ENCODE measurements at regions not wholly inside any gene's neighbourhood (a gene's known extent, or its start where the extent isn't known, plus 50 kb on each side); places are given as distances from the start of the nearest gene placed in this dataset.

DNA sequence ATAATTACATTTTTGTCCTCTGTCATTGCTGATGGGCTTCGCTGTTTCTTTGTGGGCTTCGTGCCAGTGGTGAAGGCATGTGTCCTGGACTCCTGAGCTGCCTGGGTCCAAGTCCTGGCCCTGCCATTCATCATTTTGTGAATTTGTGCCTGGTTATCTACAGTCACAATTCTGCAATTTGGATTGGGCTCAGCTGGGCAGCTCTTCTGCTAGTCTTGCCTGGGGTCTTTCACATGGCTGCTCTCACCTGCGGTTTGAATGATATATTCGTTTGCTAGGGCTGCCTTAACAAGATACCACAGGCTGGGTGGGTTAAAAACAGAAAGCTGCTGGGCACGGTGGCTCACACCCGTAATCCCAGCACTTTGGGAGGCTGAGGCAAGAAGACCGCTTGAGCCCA lies 192.7 kb upstream of the IER5L start:
- H3K36me3 ChIP-seq (ENCODE audit: control insufficient read depth, insufficient read depth, low read length), result no peaks in the 10 kb centered on the region
- TF ChIP-seq, protein P1, sequence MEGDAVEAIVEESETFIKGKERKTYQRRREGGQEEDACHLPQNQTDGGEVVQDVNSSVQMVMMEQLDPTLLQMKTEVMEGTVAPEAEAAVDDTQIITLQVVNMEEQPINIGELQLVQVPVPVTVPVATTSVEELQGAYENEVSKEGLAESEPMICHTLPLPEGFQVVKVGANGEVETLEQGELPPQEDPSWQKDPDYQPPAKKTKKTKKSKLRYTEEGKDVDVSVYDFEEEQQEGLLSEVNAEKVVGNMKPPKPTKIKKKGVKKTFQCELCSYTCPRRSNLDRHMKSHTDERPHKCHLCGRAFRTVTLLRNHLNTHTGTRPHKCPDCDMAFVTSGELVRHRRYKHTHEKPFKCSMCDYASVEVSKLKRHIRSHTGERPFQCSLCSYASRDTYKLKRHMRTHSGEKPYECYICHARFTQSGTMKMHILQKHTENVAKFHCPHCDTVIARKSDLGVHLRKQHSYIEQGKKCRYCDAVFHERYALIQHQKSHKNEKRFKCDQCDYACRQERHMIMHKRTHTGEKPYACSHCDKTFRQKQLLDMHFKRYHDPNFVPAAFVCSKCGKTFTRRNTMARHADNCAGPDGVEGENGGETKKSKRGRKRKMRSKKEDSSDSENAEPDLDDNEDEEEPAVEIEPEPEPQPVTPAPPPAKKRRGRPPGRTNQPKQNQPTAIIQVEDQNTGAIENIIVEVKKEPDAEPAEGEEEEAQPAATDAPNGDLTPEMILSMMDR (IDR thresholded peaks at IDR 0.05), result no peak
- no peaks in the 10 kb centered on the region for H3K9me3 ChIP-seq (ENCODE audit: control insufficient read depth, insufficient read depth, low read length)
- H3K36me3 Mint-ChIP-seq, result no peaks in the 10 kb centered on the region
- H3K4me1 ChIP-seq (ENCODE audit: control insufficient read depth, insufficient read depth, low read length), result no peaks in the 10 kb centered on the region
- no peak overlapping the region for H3K27ac ChIP-seq (ENCODE audit: low read length)
- intact Hi-C loops (cut with micrococcal nuclease), result no loop called here
- no peaks in the 10 kb centered on the region for H3K9me3 Mint-ChIP-seq
- no peak overlapping the region for H3K4me3 ChIP-seq (ENCODE audit: low read length)
- no peaks in the 10 kb centered on the region for H3K27me3 ChIP-seq (ENCODE audit: control insufficient read depth, insufficient read depth, low read length)
- ATAC-seq, result no peak
- no peak overlapping the region for H3K27ac Mint-ChIP-seq
- no peaks in the 10 kb centered on the region for H3K27me3 Mint-ChIP-seq (ENCODE audit: low read depth in 2 of 2)
- no peak for DNase-seq
- H3K4me3 Mint-ChIP-seq, result no peak overlapping the region
- no peaks in the 10 kb centered on the region for H3K4me1 Mint-ChIP-seq
- 91% methylated on average over 6 of the region's 7 CpGs for WGBS (ENCODE audit: insufficient coverage)

DNA sequence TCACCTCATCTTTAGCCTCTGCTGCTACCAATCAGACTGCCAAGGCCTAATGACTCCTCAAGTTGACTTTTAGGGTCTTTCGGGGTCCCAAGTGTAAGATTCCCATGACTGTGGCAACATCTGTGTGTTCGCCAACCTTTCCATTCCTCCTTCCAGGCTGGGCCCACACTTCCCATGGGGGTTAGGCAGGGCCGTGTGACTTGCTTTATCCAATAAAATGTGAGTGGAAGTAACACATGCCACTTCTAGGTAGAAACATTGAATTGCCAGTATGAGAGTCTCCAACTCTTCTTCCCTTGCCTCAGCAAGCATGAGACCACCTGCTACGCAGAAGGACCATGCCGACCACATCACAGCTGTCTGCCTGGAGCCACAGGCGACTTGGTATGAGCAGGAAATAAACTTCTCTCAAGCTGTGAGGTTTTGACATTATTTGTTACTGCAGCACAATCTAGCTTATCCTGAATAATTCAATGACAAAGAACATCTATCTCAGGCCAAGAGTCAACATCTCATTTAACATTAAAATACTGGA lies 190.4 kb upstream of the IER5L start:
- H3K4me1 Mint-ChIP-seq, result no peaks in the 10 kb centered on the region
- intact Hi-C loops (cut with micrococcal nuclease), result no loop called here
- H3K27me3 Mint-ChIP-seq (ENCODE audit: low read depth in 2 of 2), result no peaks in the 10 kb centered on the region

DNA sequence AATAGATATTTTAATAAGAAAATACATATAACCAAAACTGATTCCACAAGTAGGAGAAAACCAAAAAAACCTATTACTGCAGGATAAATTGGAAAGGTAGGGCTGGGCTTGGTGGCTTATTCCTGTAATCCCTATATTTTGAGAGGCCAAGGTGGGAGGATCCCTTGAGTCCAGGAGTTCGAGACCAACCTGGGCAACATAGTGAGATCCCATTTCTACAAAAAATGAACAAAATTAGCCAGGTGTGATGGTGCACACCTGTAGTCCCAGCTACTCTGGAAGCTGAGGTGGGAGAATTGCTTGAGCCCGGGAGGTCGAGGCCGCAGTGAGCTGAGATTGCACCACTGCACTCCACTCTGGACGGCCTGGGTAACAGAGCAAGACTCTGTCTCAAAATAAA lies 189.2 kb upstream of the IER5L start:
- Mint-ChIP-seq H3K36me3 (no peaks in the 10 kb centered on the region), H3K4me3 (no peak overlapping the region), H3K4me1 (no peaks in the 10 kb centered on the region), H3K27me3 (ENCODE audit: low read depth in 2 of 2) (peaks cover 0 to under 1% of the 10 kb centered on the region in 2 donors), H3K27ac (no peak overlapping the region), H3K9me3 (no peaks in the 10 kb centered on the region)
- WGBS (ENCODE audit: insufficient coverage), result 93% methylated on average over 4 of the region's 5 CpGs
- Histone ChIP-seq H3K27ac (ENCODE audit: low read length) (no peak overlapping the region), H3K36me3 (ENCODE audit: control insufficient read depth, insufficient read depth, low read length) (no peaks in the 10 kb centered on the region), H3K4me1 (ENCODE audit: control insufficient read depth, insufficient read depth, low read length) (no peaks in the 10 kb centered on the region), H3K4me3 (ENCODE audit: low read length) (no peak overlapping the region), H3K9me3 (ENCODE audit: control insufficient read depth, insufficient read depth, low read length) (no peaks in the 10 kb centered on the region), H3K27me3 (ENCODE audit: control insufficient read depth, insufficient read depth, low read length) (no peaks in the 10 kb centered on the region)
- intact Hi-C loops (cut with micrococcal nuclease), result no loop called here
- no peak for ATAC-seq
- TF ChIP-seq, protein P1 (IDR thresholded peaks at IDR 0.05), result no peak
- DNase-seq, result no peak

More for the DNA sequence above, 190.4 kb upstream of the IER5L start:
- no peaks in the 10 kb centered on the region for H3K9me3 Mint-ChIP-seq
- DNase-seq (no peak), ATAC-seq (no peak)
- Histone ChIP-seq H3K4me3 (ENCODE audit: low read length) (no peak overlapping the region), H3K36me3 (ENCODE audit: control insufficient read depth, insufficient read depth, low read length) (no peaks in the 10 kb centered on the region), H3K27ac (ENCODE audit: low read length) (no peak overlapping the region), H3K27me3 (ENCODE audit: control insufficient read depth, insufficient read depth, low read length) (no peaks in the 10 kb centered on the region), H3K9me3 (ENCODE audit: control insufficient read depth, insufficient read depth, low read length) (no peaks in the 10 kb centered on the region), H3K4me1 (ENCODE audit: control insufficient read depth, insufficient read depth, low read length) (no peaks in the 10 kb centered on the region)
- H3K27ac Mint-ChIP-seq, result no peak overlapping the region
- WGBS (ENCODE audit: insufficient coverage), result 71% methylated on average over 6 of the region's 6 CpGs
- TF ChIP-seq, protein P1 (IDR thresholded peaks at IDR 0.05), result no peak
- no peaks in the 10 kb centered on the region for H3K36me3 Mint-ChIP-seq
- no peak overlapping the region for H3K4me3 Mint-ChIP-seq

DNA sequence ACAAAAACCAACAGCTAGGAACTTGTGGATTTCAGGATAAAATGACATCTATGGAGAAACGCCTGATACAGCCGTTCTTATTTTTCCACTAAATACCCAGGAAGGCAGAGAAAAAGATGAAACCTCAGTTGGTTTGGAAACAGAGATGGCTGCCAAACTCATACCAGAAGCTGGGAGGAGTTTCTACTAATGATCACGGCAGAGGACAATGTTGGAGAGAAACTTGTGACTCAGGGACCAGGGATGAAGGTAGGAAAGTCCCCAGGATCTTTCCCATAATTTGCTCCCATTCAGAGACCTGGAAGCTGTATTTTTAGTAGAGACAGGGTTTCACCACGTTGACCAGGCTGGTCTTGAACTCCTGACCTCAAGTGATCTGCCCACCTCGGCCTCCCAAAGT lies 187.1 kb upstream of the IER5L start:
- no peaks in the 10 kb centered on the region for H3K36me3 ChIP-seq (ENCODE audit: control insufficient read depth, insufficient read depth, low read length)
- H3K9me3 Mint-ChIP-seq, result no peaks in the 10 kb centered on the region
- H3K36me3 Mint-ChIP-seq, result no peaks in the 10 kb centered on the region
- H3K27ac ChIP-seq (ENCODE audit: low read length), result no peak overlapping the region
- no peak overlapping the region for H3K4me3 ChIP-seq (ENCODE audit: low read length)
- no peaks in the 10 kb centered on the region for H3K27me3 ChIP-seq (ENCODE audit: control insufficient read depth, insufficient read depth, low read length)
- H3K9me3 ChIP-seq (ENCODE audit: control insufficient read depth, insufficient read depth, low read length), result no peaks in the 10 kb centered on the region
- no peak overlapping the region for H3K4me3 Mint-ChIP-seq
- intact Hi-C loops (cut with micrococcal nuclease), result no loop called here
- H3K27me3 Mint-ChIP-seq (ENCODE audit: low read depth in 2 of 2), result peaks cover 0 to 2% of the 10 kb centered on the region in 2 donors
- no peaks in the 10 kb centered on the region for H3K4me1 Mint-ChIP-seq
- no peak overlapping the region for H3K27ac Mint-ChIP-seq
- TF ChIP-seq, protein P1 (IDR thresholded peaks at IDR 0.05), result no peak
- no peaks in the 10 kb centered on the region for H3K4me1 ChIP-seq (ENCODE audit: control insufficient read depth, insufficient read depth, low read length)
- ATAC-seq, result no peak
- 88% methylated on average over 3 of the region's 5 CpGs for WGBS (ENCODE audit: insufficient coverage)
- no peak for DNase-seq

Measured in natural killer cell (primary cell).